Testis (tissue), 2 donors: ENCODE measurements at regions not wholly inside any gene's neighbourhood (a gene's known extent, or its start where the extent isn't known, plus 50 kb on each side); places are given as distances from the start of the nearest gene placed in this dataset.
"Not testable (repeated sequence)": the region's sequence is repeated elsewhere in the genome, so short reads cannot be mapped to it uniquely, and the experiment has no call there.

ENCODE experiments used
- POLR2A ChIP-seq: fragments of 450-650 bp; IDR thresholded peaks from one replicate; pipeline ENCODE4 v1.6.1; 2017; ENCODE audit warnings: antibody characterized with exemption, mild to moderate bottlenecking, moderate library complexity
- TF ChIP-seq, protein P1 (sequence below), 3 experiments: fragments of 450-650 bp in 2 of 3; fragments of 200-600 bp in 1 of 3; sonication (generic) in 1 of 3; IDR thresholded peaks; one replicate each; pipeline ENCODE4 v1.5.1; 2016 to 2019; ENCODE audit warnings: antibody characterized with exemption in 3 of 3, mild to moderate bottlenecking in 2 of 3, moderate library complexity in 1 of 3

DNA sequence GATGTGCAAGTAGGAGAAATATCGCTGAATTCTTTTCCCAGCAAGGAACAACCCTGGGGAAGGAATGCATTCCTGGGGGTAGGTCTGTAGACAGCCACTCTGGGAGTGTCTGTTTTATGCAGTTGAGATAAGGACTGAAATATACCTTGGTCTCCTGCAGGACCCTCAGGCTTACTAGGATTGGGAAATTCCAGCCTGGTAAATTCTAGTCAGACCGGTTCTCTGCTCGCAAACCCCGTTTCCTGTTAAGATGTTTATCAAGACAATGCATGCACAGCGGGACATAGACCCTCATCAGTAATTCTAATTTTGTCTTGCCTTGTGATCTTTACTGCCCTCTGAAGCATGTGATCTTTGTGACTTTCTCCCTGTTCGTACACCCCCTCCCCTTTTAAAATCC, 839.0 kb downstream of the REEP3 start:
- TF ChIP-seq POLR2A, result not testable (repeated sequence)
- TF ChIP-seq, protein P1, sequence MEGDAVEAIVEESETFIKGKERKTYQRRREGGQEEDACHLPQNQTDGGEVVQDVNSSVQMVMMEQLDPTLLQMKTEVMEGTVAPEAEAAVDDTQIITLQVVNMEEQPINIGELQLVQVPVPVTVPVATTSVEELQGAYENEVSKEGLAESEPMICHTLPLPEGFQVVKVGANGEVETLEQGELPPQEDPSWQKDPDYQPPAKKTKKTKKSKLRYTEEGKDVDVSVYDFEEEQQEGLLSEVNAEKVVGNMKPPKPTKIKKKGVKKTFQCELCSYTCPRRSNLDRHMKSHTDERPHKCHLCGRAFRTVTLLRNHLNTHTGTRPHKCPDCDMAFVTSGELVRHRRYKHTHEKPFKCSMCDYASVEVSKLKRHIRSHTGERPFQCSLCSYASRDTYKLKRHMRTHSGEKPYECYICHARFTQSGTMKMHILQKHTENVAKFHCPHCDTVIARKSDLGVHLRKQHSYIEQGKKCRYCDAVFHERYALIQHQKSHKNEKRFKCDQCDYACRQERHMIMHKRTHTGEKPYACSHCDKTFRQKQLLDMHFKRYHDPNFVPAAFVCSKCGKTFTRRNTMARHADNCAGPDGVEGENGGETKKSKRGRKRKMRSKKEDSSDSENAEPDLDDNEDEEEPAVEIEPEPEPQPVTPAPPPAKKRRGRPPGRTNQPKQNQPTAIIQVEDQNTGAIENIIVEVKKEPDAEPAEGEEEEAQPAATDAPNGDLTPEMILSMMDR (IDR thresholded peaks at IDR 0.05), result not testable (repeated sequence)
